Ishikawa (cell line): ENCODE measurements at regions not wholly inside any gene's neighbourhood (a gene's known extent, or its start where the extent isn't known, plus 50 kb on each side); places are given as distances from the start of the nearest gene placed in this dataset.

ENCODE experiments used
- EGR1 ChIP-seq: IDR thresholded peaks from 2 replicates; pipeline ENCODE4 v1.6.1; 2012
- EP300 ChIP-seq: IDR thresholded peaks from 2 replicates; pipeline ENCODE4 v1.6.1; 2012; ENCODE audit warnings: borderline replicate concordance
- USF1 ChIP-seq: IDR thresholded peaks from 2 replicates; pipeline ENCODE4 v1.6.1; 2012
- YY1 ChIP-seq: IDR thresholded peaks from 2 replicates; pipeline ENCODE4 v1.6.1; 2012; ENCODE audit warnings: low read depth

- TF ChIP-seq EP300: no peak
- TF ChIP-seq YY1: no peak
- TF ChIP-seq EGR1: no peak
- TF ChIP-seq USF1: no peak
Observed at GRCh38 chr5:109524555-109524954, 114.8 kb upstream of the PJA2 start.
